GM23338 (cell line): ENCODE measurements at regions not wholly inside any gene's neighbourhood (a gene's known extent, or its start where the extent isn't known, plus 50 kb on each side); places are given as distances from the start of the nearest gene placed in this dataset.

Experiments used
- POLR2AphosphoS5 ChIP-seq: IDR thresholded peaks from 2 replicates; pipeline ENCODE4 v1.6.1; 2016; ENCODE audit warnings: antibody characterized with exemption, low read depth
- TF ChIP-seq, protein P1 (sequence below), 2 experiments: fragments of 200-600 bp in 1 of 2; sonication (generic) in 1 of 2; conservative IDR thresholded peaks; 2 replicates each; pipeline versions ENCODE4 v1.5.1 to v1.6.1; 2016 to 2017; ENCODE audit warnings: antibody characterized with exemption in 2 of 2, low read depth in 2 of 2, mild to moderate bottlenecking in 2 of 2, moderate library complexity in 1 of 2
- TF ChIP-seq, protein P2 (sequence below): IDR thresholded peaks from one replicate; pipeline ENCODE4 v1.6.1; 2018; ENCODE audit warnings: antibody characterized with exemption; ENCODE audit not compliant: unreplicated experiment

DNA sequence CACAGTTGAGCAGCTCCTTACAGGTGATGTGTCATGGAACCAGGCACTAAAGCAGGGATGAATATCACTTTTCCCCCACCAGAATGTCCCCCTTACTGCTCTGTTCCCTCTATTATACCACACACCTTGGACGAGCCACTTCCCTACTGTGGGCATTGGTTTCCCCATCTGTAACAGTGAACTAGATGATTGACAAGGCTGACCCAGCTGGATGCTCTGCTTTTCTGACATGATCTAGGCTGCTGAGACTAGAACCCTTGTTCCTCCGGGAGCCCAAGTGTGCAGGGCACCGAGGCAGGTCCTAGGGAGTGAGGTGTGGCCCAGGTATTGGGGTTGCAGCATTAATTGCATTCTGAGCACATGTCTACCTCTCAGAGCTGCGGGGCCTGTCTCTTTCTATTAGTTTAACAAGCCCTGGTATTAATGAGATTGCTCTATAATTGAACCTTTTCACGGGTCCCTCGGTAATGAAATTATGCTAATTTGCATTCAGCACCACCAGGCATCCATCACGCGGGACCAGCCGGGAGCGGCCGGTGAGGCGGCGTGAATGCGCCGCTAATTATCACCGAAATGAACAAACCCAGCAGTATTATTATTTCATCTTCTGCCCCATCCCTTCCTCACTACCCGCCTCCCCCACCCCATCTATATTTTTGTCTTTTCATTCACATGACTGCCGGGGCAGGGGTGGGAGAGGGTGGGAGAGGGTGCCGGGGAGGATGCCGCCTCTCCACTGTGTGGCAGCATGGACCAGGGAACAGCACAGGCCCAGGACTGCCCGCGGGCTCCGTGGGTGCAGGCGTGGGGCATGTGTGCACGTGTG, 121.1 kb downstream of the CYLD start:
- TF ChIP-seq, protein P1, sequence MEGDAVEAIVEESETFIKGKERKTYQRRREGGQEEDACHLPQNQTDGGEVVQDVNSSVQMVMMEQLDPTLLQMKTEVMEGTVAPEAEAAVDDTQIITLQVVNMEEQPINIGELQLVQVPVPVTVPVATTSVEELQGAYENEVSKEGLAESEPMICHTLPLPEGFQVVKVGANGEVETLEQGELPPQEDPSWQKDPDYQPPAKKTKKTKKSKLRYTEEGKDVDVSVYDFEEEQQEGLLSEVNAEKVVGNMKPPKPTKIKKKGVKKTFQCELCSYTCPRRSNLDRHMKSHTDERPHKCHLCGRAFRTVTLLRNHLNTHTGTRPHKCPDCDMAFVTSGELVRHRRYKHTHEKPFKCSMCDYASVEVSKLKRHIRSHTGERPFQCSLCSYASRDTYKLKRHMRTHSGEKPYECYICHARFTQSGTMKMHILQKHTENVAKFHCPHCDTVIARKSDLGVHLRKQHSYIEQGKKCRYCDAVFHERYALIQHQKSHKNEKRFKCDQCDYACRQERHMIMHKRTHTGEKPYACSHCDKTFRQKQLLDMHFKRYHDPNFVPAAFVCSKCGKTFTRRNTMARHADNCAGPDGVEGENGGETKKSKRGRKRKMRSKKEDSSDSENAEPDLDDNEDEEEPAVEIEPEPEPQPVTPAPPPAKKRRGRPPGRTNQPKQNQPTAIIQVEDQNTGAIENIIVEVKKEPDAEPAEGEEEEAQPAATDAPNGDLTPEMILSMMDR (conservative IDR thresholded peaks at IDR 0.05; ENCODE audit: low read depth in 2 of 2): peak; percentile 19 to 60; a peak in 3 of 4 replicates
- no peak for TF ChIP-seq POLR2AphosphoS5
- TF ChIP-seq, protein P2, sequence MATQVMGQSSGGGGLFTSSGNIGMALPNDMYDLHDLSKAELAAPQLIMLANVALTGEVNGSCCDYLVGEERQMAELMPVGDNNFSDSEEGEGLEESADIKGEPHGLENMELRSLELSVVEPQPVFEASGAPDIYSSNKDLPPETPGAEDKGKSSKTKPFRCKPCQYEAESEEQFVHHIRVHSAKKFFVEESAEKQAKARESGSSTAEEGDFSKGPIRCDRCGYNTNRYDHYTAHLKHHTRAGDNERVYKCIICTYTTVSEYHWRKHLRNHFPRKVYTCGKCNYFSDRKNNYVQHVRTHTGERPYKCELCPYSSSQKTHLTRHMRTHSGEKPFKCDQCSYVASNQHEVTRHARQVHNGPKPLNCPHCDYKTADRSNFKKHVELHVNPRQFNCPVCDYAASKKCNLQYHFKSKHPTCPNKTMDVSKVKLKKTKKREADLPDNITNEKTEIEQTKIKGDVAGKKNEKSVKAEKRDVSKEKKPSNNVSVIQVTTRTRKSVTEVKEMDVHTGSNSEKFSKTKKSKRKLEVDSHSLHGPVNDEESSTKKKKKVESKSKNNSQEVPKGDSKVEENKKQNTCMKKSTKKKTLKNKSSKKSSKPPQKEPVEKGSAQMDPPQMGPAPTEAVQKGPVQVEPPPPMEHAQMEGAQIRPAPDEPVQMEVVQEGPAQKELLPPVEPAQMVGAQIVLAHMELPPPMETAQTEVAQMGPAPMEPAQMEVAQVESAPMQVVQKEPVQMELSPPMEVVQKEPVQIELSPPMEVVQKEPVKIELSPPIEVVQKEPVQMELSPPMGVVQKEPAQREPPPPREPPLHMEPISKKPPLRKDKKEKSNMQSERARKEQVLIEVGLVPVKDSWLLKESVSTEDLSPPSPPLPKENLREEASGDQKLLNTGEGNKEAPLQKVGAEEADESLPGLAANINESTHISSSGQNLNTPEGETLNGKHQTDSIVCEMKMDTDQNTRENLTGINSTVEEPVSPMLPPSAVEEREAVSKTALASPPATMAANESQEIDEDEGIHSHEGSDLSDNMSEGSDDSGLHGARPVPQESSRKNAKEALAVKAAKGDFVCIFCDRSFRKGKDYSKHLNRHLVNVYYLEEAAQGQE: no peak
